Suprapubic skin (tissue), 4 donors: ENCODE measurements at regions not wholly inside any gene's neighbourhood (a gene's known extent, or its start where the extent isn't known, plus 50 kb on each side); places are given as distances from the start of the nearest gene placed in this dataset.

ENCODE experiments used
- EP300 ChIP-seq: sonication (generic); formaldehyde crosslinking; IDR thresholded peaks from one replicate; pipeline ENCODE4 v1.6.1; 2017; ENCODE audit warnings: antibody characterized with exemption
- POLR2A ChIP-seq, 2 donors: fragments of 450-650 bp; IDR thresholded peaks; one replicate each; pipeline ENCODE4 v1.6.1; 2017; ENCODE audit warnings: antibody characterized with exemption in 2 of 2, mild to moderate bottlenecking in 2 of 2, moderate library complexity in 2 of 2
- POLR2AphosphoS5 ChIP-seq, 3 donors: sonication (generic); formaldehyde crosslinking; IDR thresholded peaks; one replicate each; pipeline ENCODE4 v1.6.1; 2017; ENCODE audit warnings: antibody characterized with exemption in 3 of 3
- TF ChIP-seq, protein P1 (sequence below), 2 donors: fragments of 200-600 bp in 1 of 2; fragments of 450-650 bp in 1 of 2; sonication (generic) in 1 of 2; IDR thresholded peaks; one replicate each; pipeline ENCODE4 v1.5.1; 2016 to 2019; ENCODE audit warnings: antibody characterized with exemption in 2 of 2, mild to moderate bottlenecking in 1 of 2, moderate library complexity in 1 of 2

DNA sequence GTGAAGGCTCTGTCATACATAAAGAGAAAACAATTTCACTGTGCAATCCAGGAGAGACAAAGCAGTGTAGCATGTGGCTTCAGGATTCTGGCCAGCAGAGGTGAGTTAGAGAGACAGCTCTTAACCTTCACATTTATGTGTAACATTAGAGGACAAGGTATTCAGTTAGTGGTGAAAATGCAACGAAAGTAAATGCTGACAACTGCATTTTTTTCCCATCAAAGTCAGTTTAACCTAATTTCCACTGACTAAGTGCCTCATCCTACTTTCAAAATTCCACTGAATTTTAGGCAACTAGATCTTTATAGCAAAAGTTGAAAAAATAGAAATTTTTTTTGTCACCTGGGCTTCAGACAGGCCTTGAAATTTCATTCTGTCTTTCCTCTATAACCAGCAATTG lies 130.8 kb upstream of the LNX1 start:
- TF ChIP-seq, protein P1, sequence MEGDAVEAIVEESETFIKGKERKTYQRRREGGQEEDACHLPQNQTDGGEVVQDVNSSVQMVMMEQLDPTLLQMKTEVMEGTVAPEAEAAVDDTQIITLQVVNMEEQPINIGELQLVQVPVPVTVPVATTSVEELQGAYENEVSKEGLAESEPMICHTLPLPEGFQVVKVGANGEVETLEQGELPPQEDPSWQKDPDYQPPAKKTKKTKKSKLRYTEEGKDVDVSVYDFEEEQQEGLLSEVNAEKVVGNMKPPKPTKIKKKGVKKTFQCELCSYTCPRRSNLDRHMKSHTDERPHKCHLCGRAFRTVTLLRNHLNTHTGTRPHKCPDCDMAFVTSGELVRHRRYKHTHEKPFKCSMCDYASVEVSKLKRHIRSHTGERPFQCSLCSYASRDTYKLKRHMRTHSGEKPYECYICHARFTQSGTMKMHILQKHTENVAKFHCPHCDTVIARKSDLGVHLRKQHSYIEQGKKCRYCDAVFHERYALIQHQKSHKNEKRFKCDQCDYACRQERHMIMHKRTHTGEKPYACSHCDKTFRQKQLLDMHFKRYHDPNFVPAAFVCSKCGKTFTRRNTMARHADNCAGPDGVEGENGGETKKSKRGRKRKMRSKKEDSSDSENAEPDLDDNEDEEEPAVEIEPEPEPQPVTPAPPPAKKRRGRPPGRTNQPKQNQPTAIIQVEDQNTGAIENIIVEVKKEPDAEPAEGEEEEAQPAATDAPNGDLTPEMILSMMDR (IDR thresholded peaks at IDR 0.05): no peak
- TF ChIP-seq POLR2A (IDR thresholded peaks at IDR 0.05): no peak
- TF ChIP-seq EP300: no peak
- TF ChIP-seq POLR2AphosphoS5 (IDR thresholded peaks at IDR 0.05): no peak
